KBM-7 (cell line): ENCODE measurements at regions not wholly inside any gene's neighbourhood (a gene's known extent, or its start where the extent isn't known, plus 50 kb on each side); places are given as distances from the start of the nearest gene placed in this dataset.

Source experiments
- DNase-seq: peaks from one replicate; pipeline ENCODE4 v3.0.0-alpha.2; 2015
- in situ Hi-C: fragments of 300-500 bp; cut with MboI; formaldehyde crosslinking; loops from 2 replicates; pipeline ENCODE4 v1.14.3; 2020; ENCODE audit warnings: low sequenced_read_pairs, low pct_unique_long_range_greater_than_20kb, mixed read lengths

GRCh38 chr10:54853883-54854282, 52.9 kb upstream of the PCDH15 start:
- in situ Hi-C loops, result no loop called here

More at GRCh38 chr10:54853883-54854282, 52.9 kb upstream of the PCDH15 start:
- no peak for DNase-seq
